Erythroblast (primary cell): ENCODE measurements at regions not wholly inside any gene's neighbourhood (a gene's known extent, or its start where the extent isn't known, plus 50 kb on each side); places are given as distances from the start of the nearest gene placed in this dataset.

Source experiments
- GATA1 ChIP-seq: IDR thresholded peaks from 2 replicates; pipeline ENCODE4 v1.6.1; 2011; ENCODE audit warnings: low read depth, mild to moderate bottlenecking, control low read depth, low read length, moderate library complexity
- POLR2A ChIP-seq: IDR thresholded peaks from 2 replicates; pipeline ENCODE4 v1.6.1; 2011; ENCODE audit warnings: mild to moderate bottlenecking, low read length

DNA sequence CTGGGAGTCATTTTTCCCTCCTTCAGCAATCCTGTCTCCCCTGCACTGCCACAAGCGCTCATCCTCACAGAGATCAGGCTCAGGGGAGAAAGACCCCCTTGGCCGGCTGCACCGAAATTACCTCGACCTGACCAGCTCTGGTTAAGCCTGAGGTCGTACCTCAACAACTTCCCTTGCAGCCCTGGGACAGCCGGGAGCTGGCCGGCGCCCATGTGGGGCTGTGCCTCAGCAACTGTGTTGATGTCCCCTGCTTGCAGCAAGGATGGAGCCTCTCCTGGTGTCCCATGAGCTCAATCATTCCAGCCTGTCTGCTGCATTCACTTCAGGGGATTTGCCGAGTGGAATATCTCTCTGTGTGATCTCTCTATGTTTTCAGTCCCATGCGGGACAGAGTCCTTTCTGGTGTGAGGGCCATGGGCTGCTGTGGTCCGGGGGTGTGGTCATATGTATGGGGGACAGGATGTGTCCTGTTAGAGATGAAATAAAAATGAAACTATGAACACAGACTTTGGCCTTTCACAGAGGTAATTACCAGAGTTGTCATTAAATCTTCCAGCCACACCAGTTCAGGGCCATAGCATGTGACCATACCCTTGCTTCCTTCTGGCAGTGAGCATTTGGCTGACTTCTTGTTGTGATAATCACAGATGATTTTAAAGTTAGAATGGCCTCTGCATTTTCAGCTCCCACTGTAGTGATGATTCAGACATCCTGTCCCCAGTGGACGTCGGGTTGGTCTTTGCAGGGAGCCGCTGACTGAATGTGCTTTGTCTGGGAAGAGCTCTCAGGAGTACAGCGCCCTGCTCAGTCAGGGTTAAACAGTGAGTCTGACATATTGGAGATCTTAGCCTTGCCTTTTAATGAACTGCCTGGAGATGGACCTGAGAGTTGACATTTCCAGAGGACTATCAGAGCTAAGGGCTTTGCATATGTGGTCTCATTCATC lies 405.9 kb downstream of the AACS start:
- TF ChIP-seq POLR2A (no peak), GATA1 (no peak)
